ENCODE measurements at regions not wholly inside any gene's neighbourhood (a gene's known extent, or its start where the extent isn't known, plus 50 kb on each side); places are given as distances from the start of the nearest gene placed in this dataset.
"Not testable (repeated sequence)": the region's sequence is repeated elsewhere in the genome, so short reads cannot be mapped to it uniquely, and the experiment has no call there.

- not testable (repeated sequence) for TF ChIP-seq POLR2A, POLR2AphosphoS5, TAF1 (IDR thresholded peaks at IDR 0.05; ENCODE audit: low read depth, low read length)
Measured at GRCh38 chr5:50537534-50537933, 96.4 kb upstream of the EMB start.
